Heart left ventricle (tissue), 16 donors: ENCODE measurements at regions not wholly inside any gene's neighbourhood (a gene's known extent, or its start where the extent isn't known, plus 50 kb on each side); places are given as distances from the start of the nearest gene placed in this dataset.

ENCODE experiments used
- ATAC-seq, 4 donors: fragments of 200-7000 bp; cut with Tn5 transposase; one replicate each; pipeline ENCODE4 v1.9.1; 2020 to 2022; ENCODE audit warnings: moderate library complexity in 4 of 4, mild to moderate bottlenecking in 3 of 4, moderate number of reproducible peaks in 1 of 4
- DNase-seq, 5 donors: peaks; one replicate each; pipeline ENCODE4 v3.0.0-alpha.2; 2020
- H3K27ac ChIP-seq, 12 donors: fragments of 200-600 bp; sonication (generic) in 4 of 12; one replicate each; pipeline versions ENCODE4 v1.5.0 to v1.8.0; 2016 to 2022; ENCODE audit warnings: mild to moderate bottlenecking in 2 of 12
- H3K27me3 ChIP-seq, 9 donors: fragments of 200-600 bp; sonication (generic) in 2 of 9; one replicate each; pipeline versions ENCODE4 v1.5.1 to v1.8.0; 2016 to 2022; ENCODE audit warnings: mild to moderate bottlenecking in 3 of 9
- H3K36me3 ChIP-seq, 9 donors: fragments of 200-600 bp; sonication (generic) in 2 of 9; one replicate each; pipeline versions ENCODE4 v1.5.0 to v1.8.0; 2018 to 2022; ENCODE audit warnings: mild to moderate bottlenecking in 2 of 9
- H3K4me1 ChIP-seq, 12 donors: fragments of 200-600 bp; sonication (generic) in 4 of 12; one replicate each; pipeline versions ENCODE4 v1.5.0 to v1.8.0; 2016 to 2022; ENCODE audit warnings: mild to moderate bottlenecking in 3 of 12
- H3K4me3 ChIP-seq, 12 donors: fragments of 200-600 bp; sonication (generic) in 4 of 12; one replicate each; pipeline versions ENCODE4 v1.5.0 to v1.8.0; 2017 to 2022; ENCODE audit warnings: mild to moderate bottlenecking in 9 of 12, moderate library complexity in 4 of 12
- H3K9me3 ChIP-seq, 12 donors: fragments of 200-600 bp; sonication (generic) in 4 of 12; one replicate each; pipeline versions ENCODE4 v1.5.0 to v1.8.0; 2016 to 2022; ENCODE audit warnings: mild to moderate bottlenecking in 1 of 12
- POLR2A ChIP-seq, 2 donors: fragments of 450-650 bp; IDR thresholded peaks; one replicate each; pipeline ENCODE4 v1.6.1; 2017; ENCODE audit warnings: antibody characterized with exemption in 2 of 2, mild to moderate bottlenecking in 2 of 2, moderate library complexity in 2 of 2
- WGBS, 4 donors: extraction: QIAGEN DNeasy Blood & Tissue Kit in 2 of 4; methylation state at CpG; one replicate each; pipeline versions ENCODE4 v1.1.5 to v1.1.7; 2013 to 2018; 5-methylcytosine and 5-hydroxymethylcytosine counted together
- intact Hi-C, 10 donors: fragments of 100-400 bp; cut with DNase I; formaldehyde crosslinking; loops; one replicate each; pipeline versions ENCODE4 v1.11.1 to v1.14.2; 2022
- TF ChIP-seq, protein P1 (sequence below), 12 donors: fragments of 200-600 bp; sonication (generic) in 4 of 12; IDR thresholded peaks; one replicate each; pipeline versions ENCODE4 v1.5.0 to v1.8.0; 2018 to 2022; ENCODE audit warnings: antibody characterized with exemption in 12 of 12, mild to moderate bottlenecking in 5 of 12
- donor health status: ischemic (EF 13 %, LVEDD 7.1; RV severe dilation, severe dysfunction).
- donor health status: healthy with polysubstance abuse.
- donor health status: DM: no; HTN: yes; CAD: no.
- donor health status: DM: no; HTN: no; CAD: no.
- donor health status: ischemic (EF 25% LVEDD 6.9; RV normal size, moderate dysfunction).
- donor health status: ischemic (EF 25% LVEDD 5.7; RV mildly dilated, moderate dysfunction).
- donor health status: healthy.
- donor health status: DM: yes; HTN: yes; CAD: no.
- donor health status: ischemic (EF 35%, LVEDD 5.7; RV mildly dilated, moderate dysfunction).
- donor health status: nonischemic (EF 11% LVEDD 7.7; RV severe dilation, severe dysfunction).
- donor health status: DM: yes; HTN: yes; CAD: no.
- donor health status: PGD.
- donor health status: ischemic (EF 29% LVEDD 5.4; RV normal size, mild dysfunction).
- donor health status: nonischemic (EF 23%, LVEDD 6.1; RV moderate dilation, normal function).

GRCh38 chr6:105791583-105792318, 294.4 kb upstream of the PRDM1 start:
- intact Hi-C loops = no loop called here
- Histone ChIP-seq H3K27me3 (no peaks in the 10 kb centered on the region), H3K4me3 (no peak overlapping the region), H3K9me3 (no peaks in the 10 kb centered on the region), H3K36me3 (no peaks in the 10 kb centered on the region), H3K27ac (peak overlapping the region in 1 of 12 donors; percentile 58), H3K4me1 (peaks cover 0 to 53% (median 3%) of the 10 kb centered on the region in 12 donors)
- TF ChIP-seq, protein P1, sequence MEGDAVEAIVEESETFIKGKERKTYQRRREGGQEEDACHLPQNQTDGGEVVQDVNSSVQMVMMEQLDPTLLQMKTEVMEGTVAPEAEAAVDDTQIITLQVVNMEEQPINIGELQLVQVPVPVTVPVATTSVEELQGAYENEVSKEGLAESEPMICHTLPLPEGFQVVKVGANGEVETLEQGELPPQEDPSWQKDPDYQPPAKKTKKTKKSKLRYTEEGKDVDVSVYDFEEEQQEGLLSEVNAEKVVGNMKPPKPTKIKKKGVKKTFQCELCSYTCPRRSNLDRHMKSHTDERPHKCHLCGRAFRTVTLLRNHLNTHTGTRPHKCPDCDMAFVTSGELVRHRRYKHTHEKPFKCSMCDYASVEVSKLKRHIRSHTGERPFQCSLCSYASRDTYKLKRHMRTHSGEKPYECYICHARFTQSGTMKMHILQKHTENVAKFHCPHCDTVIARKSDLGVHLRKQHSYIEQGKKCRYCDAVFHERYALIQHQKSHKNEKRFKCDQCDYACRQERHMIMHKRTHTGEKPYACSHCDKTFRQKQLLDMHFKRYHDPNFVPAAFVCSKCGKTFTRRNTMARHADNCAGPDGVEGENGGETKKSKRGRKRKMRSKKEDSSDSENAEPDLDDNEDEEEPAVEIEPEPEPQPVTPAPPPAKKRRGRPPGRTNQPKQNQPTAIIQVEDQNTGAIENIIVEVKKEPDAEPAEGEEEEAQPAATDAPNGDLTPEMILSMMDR (IDR thresholded peaks at IDR 0.05) = no peak
- no peak for TF ChIP-seq POLR2A (IDR thresholded peaks at IDR 0.05)
- WGBS, 4 donors = 66 to 71% (median 70%) methylated on average over 5 of the region's 5 CpGs
- no peak for ATAC-seq
- no peak for DNase-seq

DNA sequence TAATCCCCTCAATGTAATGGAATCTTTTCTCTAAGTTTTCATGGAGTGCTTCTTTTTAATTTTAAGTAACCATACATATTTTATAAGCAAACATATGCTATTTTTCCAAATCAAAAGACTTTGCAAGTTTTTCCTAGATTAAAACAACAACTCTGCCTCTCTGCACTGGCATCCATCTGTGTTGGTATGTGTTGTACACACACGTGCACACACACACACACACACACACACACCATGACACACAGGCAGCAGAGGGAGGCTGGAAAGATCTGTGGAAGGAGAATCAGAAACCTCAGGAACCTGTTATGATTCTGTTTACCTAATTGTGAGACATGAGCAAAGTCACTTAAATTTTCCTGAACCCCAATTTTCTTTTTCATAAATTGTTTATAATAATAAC, 295.0 kb upstream of the PRDM1 start:
- peak overlapping the region in 1 of 12 donors; percentile 58 for H3K27ac ChIP-seq

DNA sequence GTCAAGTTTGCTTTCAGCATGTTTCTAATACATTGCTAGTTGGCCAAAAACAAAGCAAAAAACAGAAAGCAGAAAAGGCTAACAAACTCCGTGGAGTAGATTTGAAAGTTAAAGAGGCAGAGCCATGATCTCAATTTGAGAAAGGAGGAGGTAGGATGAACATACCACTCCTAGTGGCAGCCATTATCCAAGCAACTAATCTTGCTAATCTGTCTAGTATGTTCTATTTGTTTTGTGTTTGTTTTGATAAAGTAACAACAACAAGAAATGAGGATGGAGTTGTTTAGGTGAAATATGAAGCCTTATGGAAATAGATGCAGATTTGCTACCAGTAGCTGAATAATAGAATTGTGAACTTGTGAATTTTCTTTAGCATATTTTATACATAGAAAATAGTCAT, 295.5 kb upstream of the PRDM1 start:
- H3K4me1 ChIP-seq = peaks cover 0 to 64% (median 3%) of the 10 kb centered on the region in 12 donors
- DNase-seq (no peak), ATAC-seq (no peak)
- H3K9me3 ChIP-seq = no peaks in the 10 kb centered on the region
- H3K27me3 ChIP-seq = no peaks in the 10 kb centered on the region
- TF ChIP-seq, protein P1 (IDR thresholded peaks at IDR 0.05) = no peak
- TF ChIP-seq POLR2A (IDR thresholded peaks at IDR 0.05) = no peak
- no peak overlapping the region for H3K4me3 ChIP-seq
- H3K36me3 ChIP-seq = no peaks in the 10 kb centered on the region
- intact Hi-C loops = no loop called here
- 50 to 59% (median 54%) methylated on average over 1 of the region's 1 CpG for WGBS, 4 donors
- H3K27ac ChIP-seq = no peak overlapping the region

More for the DNA sequence above, 295.0 kb upstream of the PRDM1 start:
- WGBS, 4 donors = 81 to 95% (median 86%) methylated on average over 1 of the region's 1 CpG
- DNase-seq (no peak), ATAC-seq (no peak)
- intact Hi-C loops = no loop called here
- Histone ChIP-seq H3K9me3 (no peaks in the 10 kb centered on the region), H3K36me3 (no peaks in the 10 kb centered on the region), H3K4me1 (peaks cover 0 to 58% (median 3%) of the 10 kb centered on the region in 12 donors), H3K4me3 (no peak overlapping the region), H3K27me3 (no peaks in the 10 kb centered on the region)
- TF ChIP-seq POLR2A (IDR thresholded peaks at IDR 0.05) = no peak
- TF ChIP-seq, protein P1 (IDR thresholded peaks at IDR 0.05) = no peak

- Histone ChIP-seq H3K27me3 (no peaks in the 10 kb centered on the region), H3K27ac (no peak overlapping the region), H3K4me3 (no peak overlapping the region), H3K9me3 (no peaks in the 10 kb centered on the region), H3K36me3 (no peaks in the 10 kb centered on the region), H3K4me1 (peaks cover 0 to 70% (median 3%) of the 10 kb centered on the region in 12 donors)
- ATAC-seq (no peak), DNase-seq (no peak)
- TF ChIP-seq POLR2A (IDR thresholded peaks at IDR 0.05) = no peak
- WGBS, 4 donors = 33 to 58% (median 47%) methylated on average over 2 of the region's 2 CpGs
- intact Hi-C loops = no loop called here
These were observed 296.2 kb upstream of the PRDM1 start for GRCh38 chr6:105789935-105790334.
